ENCODE measurements at regions not wholly inside any gene's neighbourhood (a gene's known extent, or its start where the extent isn't known, plus 50 kb on each side); places are given as distances from the start of the nearest gene placed in this dataset.
A peak's percentile ranks its signal among the peaks of the same experiment; 100 is the strongest.
"Not testable (repeated sequence)": the region's sequence is repeated elsewhere in the genome, so short reads cannot be mapped to it uniquely, and the experiment has no call there.

GRCh38 chr1:199533361-199533760, 494.1 kb upstream of the NR5A2 start:
- DNase-seq, ATAC-seq: not testable (repeated sequence)

GRCh38 chr1:199545780-199546179, 481.7 kb upstream of the NR5A2 start:
- ATAC-seq: no peak
- no peak for DNase-seq

- DNase-seq (no peak), ATAC-seq (peak; percentile 70)
These were observed 481.2 kb upstream of the NR5A2 start for GRCh38 chr1:199546323-199546722.

DNA sequence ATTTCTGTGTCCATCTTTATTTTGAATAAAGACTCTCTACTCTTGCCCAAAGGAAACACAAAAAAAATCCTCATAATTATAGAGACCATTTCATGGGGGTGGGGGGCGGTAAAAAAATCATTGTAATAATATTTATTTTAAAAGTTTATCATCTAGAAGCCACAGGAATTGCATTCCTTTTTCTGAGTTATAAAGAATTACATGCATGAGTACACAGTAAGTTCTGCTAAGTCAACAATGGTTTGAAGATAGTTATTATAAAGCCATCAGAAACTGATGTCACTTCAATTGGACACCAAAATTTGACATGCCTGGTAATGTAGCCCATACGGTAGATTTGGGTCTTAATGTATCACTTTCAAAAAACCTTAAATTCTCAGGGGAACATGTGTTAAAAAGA, 478.1 kb upstream of the NR5A2 start:
- ATAC-seq: no peak
- no peak for DNase-seq

DNA sequence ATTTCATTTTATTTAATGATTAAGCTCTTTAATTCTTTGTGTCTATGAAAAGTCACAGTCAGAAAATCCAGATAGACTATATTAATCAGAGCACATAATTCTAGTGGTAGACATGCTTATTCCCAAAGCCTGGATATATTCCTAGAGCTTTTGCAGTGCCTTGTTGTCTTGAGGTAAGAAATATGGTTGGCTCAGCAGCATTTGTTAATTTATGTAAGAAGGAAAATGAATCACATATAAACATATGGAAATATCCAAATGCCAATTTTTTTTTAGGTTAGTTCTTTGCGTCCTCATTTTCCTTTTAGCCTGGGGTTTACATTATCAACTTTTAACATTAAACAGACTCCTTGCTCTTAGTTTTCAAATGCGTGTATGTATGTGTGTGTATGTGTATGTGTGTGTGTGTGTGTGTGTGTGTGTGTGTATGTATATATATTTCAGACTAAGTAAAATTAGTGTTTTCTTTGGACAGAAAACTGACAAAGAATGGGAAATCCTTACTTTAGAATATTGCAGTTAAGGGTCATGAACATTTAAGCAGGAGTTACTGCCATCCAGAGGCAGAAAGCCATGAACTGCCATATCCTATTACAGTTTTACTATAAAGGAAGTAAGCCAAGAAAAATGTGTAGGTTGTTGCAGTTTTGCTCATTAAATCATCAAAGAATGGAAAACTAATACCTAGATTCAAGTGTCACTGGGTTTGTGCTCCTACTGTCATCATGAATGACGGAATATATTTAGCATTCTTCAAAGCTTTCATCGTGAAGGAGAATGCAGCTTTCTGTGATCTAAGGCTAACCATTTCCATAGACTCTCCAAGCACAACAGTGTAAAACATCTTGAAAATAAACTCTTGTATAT, 477.1 kb upstream of the NR5A2 start:
- DNase-seq (no peak), ATAC-seq (no peak)

GRCh38 chr1:199551967-199552565, 475.4 kb upstream of the NR5A2 start:
- no peak for ATAC-seq
- peak; percentile 33 for DNase-seq

DNA sequence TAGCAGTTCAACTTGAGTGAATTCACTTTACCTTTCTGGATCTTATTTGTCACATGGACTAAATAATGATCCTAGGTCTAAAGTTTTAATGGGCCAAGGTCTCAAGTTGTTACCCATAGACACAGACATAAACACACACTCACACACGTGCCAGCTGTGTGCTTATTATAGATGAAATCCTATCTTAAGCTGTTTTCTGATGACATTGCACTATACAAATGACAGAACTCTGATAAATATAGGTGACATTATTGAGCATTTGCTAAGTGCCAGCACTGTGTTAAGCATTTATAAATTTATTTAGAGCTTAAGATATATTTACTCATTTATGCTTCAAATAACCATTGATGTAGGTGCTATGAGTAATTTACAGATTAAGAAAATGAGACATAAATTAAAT, 474.4 kb upstream of the NR5A2 start:
- ATAC-seq (no peak), DNase-seq (no peak)

GRCh38 chr1:199561334-199561733, 466.2 kb upstream of the NR5A2 start:
- ATAC-seq (no peak), DNase-seq (no peak)

DNA sequence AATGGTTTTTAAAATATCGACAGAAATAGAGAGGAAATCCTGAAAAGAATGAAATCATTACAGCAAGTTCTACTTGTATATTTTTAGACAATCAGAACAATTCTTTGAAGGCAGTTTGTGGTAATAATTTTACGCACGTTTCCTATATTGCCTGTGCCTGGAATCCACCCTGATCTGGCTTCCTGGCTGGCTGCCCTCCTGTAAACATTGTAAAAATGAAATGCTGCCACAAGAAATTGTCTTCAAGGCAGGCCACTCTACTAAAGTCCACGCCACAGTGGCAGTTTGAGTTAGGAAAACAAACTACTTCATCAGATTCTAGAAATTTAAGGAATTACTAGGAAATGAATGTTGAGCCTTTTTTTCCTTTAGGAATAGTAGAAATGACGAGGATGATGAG, 454.5 kb upstream of the NR5A2 start:
- ATAC-seq: no peak
- no peak for DNase-seq

DNA sequence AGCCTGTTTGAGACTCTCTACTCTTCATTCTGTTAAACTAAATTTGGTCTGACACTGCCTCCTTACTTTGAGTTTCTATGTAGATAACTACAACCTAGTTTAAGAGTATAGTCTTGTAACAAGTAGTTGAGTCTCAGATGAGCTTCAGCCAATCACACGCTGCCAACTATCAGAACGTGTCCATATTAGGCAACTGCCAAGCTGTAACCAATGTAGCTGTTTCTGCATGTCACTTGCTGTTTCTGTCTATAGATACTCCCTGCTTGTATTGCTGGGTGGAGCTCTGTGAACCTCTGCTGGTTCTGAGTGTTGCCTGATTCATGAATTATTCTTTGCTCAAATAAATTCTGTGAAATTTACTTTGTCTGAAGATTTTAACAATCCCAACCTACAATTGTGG, 452.6 kb upstream of the NR5A2 start:
- DNase-seq: no peak
- ATAC-seq: no peak

- ATAC-seq: no peak
- DNase-seq: no peak
These were observed 447.2 kb upstream of the NR5A2 start for GRCh38 chr1:199580300-199580699.

DNA sequence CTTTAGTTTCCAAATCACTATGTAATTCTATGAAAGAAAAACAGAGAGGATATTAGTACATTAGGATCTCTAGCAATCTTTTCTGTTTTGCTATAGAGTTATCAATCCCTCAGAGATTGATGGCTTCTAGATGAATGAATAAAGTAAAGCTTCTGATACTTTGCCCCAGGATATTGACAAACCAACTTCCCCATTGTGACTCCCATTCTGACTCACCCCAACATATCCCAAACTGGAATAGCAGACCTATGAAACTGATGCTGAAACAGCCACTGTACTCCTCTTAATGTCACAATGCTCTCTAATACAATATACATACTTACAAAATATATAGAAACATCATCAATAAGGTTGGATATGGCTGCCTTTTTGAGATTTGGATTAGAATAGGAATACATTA, 442.1 kb upstream of the NR5A2 start:
- DNase-seq: no peak
- no peak for ATAC-seq

DNA sequence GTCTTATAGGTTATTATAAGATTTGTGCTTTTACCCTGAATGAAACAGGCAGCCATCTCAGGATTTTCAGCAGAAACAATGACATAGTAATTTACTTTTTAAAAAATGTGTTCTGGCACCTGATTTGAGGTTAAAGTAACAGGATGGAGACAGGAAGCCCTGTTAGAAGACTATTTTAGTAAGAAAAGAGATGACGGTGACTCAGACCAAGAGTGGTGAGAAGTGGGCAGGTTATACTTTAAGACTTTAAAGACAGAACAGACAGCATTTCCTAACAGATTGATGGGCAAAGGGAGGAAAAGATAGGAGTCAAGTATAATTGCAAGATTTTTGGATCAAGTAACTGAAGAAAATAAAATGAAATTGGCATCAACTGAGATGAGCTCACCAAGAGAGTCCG, 436.8 kb upstream of the NR5A2 start:
- ATAC-seq: peak; percentile 43
- no peak for DNase-seq

GRCh38 chr1:199591468-199591867, 436.0 kb upstream of the NR5A2 start:
- no peak for ATAC-seq
- DNase-seq: no peak

DNA sequence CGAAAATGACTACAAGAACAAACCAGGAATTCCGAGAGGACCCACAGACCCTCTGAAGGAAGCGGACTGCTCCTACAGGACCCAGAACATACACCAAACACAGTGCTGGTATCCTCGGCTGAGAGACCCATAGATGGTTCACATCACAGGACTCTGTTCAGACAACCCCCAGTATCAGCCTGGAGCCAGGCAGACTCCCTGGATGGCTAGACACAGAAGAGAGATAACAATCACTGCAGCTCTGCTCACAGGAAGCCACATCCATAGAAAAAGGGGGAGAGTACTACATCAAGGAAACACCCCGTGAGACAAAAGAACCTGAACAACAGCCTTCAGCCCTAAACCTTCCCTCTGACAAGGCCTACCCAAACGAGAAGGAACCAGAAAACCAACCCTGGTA, 434.0 kb upstream of the NR5A2 start:
- ATAC-seq (no peak), DNase-seq (no peak)

DNA sequence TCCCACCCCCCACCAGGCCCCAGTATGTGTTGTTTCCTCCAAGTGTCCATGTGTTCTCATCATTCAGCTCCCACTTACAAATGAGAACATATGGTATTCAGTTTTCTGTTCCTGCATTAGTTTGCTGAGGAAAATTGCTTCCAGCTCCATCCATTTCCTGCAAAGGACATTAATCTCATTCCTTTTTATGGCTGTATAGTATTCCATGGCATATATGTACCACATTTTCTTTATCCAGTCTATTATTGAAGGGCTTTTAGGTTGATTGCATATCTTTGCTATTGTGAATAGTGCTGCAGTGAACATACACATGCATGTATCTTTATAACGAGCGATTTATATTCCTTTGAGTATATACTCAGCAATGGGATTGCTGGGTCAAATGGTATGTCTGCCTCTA, 431.1 kb upstream of the NR5A2 start:
- ATAC-seq, DNase-seq: not testable (repeated sequence)

DNA sequence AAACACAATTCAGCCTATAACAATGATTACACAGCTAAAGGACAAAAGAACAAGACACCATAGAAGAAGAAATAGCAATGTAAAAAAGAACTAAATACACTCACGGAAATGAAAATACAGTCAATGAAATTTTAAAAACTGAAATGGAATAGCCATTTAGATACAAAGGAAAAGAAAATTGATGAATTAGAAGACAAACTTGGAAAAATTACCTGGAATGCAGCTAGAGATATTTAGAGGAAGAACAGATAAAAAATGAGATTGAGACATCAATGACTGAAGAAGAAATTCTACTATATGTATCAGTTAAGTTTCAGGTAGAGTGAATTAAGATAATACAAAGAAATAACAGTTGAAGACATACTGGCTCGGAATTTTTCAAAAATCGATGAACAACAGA, 430.4 kb upstream of the NR5A2 start:
- ATAC-seq: no peak

GRCh38 chr1:199608414-199608813, 419.1 kb upstream of the NR5A2 start:
- ATAC-seq (no peak), DNase-seq (no peak)

More for the DNA sequence above, 430.4 kb upstream of the NR5A2 start:
- no peak for DNase-seq

- DNase-seq: no peak
- no peak for ATAC-seq
These were observed 414.3 kb upstream of the NR5A2 start for GRCh38 chr1:199612976-199613774.

GRCh38 chr1:199616947-199617346, 410.6 kb upstream of the NR5A2 start:
- no peak for DNase-seq

GRCh38 chr1:199619223-199619622, 408.3 kb upstream of the NR5A2 start:
- DNase-seq: no peak
- no peak for ATAC-seq

More at GRCh38 chr1:199616947-199617346, 410.6 kb upstream of the NR5A2 start:
- ATAC-seq: no peak

DNA sequence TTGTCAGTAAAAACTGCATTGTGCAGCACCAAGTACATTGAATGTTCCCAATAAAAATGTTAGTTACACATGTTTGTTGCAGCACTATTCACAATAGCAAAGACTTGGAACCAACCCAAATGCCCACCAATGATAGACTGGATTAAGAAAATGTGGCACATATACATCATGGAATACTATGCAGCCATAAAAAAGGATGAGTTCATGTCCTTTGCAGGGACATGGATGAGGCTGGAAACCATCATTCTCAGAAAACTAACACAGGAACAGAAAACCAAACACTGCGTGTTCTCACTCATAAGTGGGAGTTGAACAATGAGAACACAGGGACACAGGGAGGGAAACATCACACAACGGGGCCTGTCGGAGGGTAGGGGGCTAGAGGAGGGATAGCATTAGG, 401.3 kb upstream of the NR5A2 start:
- not testable (repeated sequence) for ATAC-seq, DNase-seq

DNA sequence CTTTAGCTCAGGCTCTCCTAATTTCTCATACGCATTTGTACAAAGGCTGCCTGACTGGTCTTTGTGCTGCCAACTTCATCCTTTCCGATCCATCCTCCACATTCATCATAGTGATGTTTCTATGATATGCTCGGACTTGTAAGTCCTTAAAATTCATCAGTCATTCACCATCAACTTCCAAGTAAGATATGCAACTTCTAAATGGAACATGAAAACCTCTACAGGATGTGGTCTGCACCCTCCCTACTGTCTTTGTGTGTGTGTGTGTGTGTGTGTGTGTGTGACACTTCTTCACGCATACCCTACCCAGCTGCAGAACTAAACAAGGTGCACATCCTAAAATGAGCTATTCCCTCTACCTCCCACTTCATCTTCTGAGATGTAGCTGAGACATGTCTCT, 397.9 kb upstream of the NR5A2 start:
- ATAC-seq (no peak), DNase-seq (no peak)
